CD4-positive, alpha-beta T cell treated with Interleukin-2 at 100 ng/mL for 4 hours (primary cell): ENCODE measurements at regions not wholly inside any gene's neighbourhood (a gene's known extent, or its start where the extent isn't known, plus 50 kb on each side); places are given as distances from the start of the nearest gene placed in this dataset.
"Not testable (repeated sequence)": the region's sequence is repeated elsewhere in the genome, so short reads cannot be mapped to it uniquely, and the experiment has no call there.

ENCODE experiments used
- DNase-seq: peaks from one replicate; pipeline ENCODE4 v3.0.0-alpha.2; 2020; ENCODE audit warnings: low spot score

- DNase-seq: no peak
Measured at GRCh38 chrX:150213481-150214030, 149.6 kb upstream of the MAMLD1 start.

DNA sequence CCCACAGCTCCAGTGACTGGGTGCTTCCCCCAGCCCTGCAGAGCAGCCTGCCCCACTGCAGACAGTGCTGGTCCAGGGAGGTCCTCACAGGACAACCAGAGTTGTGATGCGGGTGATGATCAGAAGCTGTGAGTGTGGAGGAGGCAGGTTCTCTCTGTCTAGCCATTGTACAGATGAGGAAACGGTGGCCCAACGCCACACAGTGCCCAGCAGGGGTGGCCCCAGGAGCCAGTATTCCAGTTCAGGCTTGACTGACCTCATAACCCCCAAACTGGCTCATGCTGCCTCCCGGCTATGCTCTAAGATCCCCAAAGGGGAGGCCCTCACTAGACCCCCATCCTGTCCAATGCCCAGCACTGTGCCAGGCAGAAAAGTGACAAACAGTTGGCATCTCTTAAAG, 147.1 kb upstream of the MAMLD1 start:
- DNase-seq: not testable (repeated sequence)

DNA sequence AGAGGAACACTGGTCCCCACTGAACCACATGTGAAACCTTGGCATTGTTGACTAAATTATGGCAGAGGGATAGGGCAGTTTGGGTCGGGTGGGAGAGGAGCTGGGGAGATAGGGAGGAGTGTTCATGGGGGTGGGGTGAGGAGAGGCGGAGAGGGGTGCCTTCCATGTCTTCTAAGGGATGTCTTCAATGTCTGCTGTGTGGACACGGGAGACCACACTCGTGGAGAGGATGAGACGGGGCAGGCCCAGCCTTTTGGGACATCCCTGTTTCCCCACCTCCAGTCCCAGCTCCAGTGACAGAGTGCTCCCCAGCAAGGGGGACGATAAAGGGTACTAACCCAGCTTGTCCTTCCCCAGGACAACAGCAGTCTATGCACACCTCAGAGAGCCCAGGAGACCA, 146.4 kb upstream of the MAMLD1 start:
- no peak for DNase-seq

GRCh38 chrX:150217609-150218008, 145.5 kb upstream of the MAMLD1 start:
- no peak for DNase-seq

DNA sequence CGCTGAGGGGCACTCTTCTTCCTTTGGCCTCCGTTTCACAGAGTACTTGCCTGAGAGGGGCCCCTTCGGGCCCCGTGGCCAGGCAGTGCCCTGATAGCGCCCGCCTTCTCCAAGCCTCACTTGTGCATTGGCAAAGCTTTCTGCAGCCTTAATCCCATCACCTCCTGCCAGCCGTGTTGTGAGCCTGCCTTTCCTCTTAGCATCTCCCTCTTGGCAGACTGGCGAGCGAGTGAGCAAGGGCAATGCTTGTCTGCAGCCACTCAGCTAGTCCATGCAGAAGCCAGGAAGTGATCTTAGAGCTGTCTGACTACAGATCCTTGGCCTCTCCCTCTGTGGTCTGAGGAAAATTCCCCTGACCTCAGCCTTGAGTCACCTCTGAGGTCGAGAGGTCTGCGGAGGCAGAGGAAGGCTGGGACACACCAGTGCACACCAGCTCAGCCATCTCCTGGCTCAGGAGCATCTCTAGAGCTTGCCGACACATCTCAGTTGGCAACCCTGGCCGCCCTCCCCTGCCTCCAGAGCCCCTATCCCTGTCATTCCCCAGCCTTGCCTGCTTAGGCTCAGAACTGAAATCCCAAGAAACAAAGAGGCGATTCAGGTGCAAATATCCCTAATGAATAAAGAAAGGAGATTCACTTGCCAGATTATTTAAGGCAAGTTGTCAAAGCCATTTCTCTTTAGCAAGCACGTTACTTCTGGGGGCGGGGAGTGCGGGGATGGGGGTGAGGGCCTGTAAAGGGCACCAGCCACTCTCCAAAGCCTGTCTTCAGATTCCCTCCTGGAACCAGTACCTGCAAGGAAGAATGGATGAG, 143.5 kb upstream of the MAMLD1 start:
- no peak for DNase-seq

DNA sequence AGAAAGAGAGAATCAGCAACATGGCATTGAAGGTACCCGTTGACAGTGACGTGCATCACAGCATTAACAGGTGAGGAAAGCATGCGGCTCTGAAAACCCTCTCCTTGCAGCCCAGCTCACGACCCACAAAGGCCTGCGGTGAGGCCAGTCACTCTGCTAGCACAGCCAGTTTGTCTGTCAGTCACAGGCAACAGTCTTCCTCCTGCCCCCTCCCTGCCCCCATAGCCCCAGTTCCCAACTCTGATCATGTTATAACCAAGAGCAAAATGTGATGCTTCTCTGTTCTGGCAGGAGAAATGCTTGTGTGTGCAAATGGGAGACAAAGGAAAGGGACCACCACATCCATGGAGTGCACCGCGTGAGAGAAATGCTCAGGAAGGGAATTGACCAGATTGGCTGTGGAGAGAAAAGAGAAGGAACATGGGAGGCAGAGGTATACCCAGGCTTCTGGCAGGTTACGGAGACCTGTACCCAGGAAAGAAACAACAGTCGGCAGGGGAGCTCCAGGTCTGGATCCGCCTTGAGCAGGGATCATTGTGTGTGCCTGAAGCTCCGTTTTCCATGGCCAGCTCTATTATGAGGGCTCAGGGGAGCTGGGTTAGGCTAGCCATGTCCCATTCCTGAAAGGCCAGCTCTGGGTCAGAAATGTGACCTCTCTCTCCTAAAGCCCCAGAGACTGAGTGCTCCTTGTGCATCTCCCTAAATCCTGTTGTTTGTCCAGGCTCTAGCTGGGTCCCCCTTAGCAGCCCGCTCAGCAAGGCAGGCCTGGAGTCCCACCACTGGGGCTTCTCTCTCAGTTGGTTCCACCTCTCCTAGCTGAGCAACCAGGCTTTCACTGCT, 139.7 kb upstream of the MAMLD1 start:
- DNase-seq: no peak

DNA sequence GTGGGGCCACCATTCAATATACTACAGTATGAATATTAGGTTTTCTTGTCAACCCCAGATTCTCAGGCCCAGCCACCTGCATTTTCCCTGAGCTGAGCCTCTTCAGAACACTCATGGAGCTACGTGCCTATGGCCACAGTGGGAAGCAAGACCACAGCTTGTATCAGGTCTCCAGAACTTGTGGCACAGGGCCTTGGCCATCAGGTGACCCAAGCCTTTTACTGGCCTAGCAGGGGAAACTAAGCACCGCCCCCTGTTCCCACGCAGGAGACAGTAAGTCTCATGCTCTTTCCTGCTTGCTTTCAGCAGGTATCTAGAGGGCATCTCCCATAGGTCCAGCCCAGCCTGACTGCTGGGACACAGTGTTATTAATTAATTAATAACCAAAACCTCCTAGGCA, 138.4 kb upstream of the MAMLD1 start:
- no peak for DNase-seq

DNA sequence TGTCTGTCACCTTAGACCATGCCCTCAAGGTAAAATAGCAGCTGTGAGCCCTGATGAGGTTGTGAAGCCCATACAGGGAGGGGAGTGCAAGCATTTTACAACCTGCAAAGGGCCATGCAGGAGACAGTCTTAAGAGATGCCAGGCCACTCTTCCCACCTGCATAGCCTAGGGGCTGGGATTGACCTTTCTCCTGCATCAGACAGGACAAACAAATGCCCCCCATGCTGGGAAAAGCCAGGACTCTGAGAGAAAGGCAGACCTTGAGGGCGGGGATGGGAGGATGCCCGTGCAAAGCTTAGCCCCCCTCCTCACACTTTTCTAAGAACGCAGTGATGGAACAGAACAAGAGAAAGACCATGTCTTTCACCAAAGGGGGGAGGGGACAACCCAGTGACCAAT, 137.9 kb upstream of the MAMLD1 start:
- no peak for DNase-seq

- no peak for DNase-seq
Measured at GRCh38 chrX:150225756-150226155, 137.4 kb upstream of the MAMLD1 start.

- DNase-seq: no peak
Measured at GRCh38 chrX:150226223-150226965, 136.7 kb upstream of the MAMLD1 start.

- no peak for DNase-seq
Measured at GRCh38 chrX:150227321-150227860, 135.7 kb upstream of the MAMLD1 start.

DNA sequence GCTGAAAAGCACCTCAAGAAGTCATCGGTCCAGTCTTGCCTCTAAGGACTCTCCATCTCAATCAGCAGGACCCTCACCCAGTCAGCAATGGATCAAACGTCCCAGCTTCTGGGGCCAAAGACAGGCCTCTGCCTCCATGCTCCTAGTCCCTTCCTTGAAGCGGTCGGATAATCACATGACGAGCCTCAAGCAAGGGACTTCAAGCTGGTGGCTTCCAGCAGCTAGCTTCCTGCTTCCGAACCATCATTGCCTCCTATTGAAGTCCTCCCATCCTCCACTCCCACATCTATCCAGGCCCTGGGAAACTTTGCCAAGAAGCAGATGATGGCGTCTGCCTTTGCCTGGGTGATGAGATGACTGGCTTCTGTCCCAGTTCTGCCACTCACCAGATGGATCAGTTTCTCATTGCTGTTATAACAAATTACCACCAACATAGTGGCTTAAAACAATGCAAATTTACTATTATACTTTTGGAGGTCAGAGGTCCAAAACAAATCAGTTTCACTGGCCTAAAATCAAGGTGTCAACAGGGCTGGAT, 135.2 kb upstream of the MAMLD1 start:
- DNase-seq: no peak

GRCh38 chrX:150228431-150228830, 134.7 kb upstream of the MAMLD1 start:
- no peak for DNase-seq

GRCh38 chrX:150229030-150229429, 134.1 kb upstream of the MAMLD1 start:
- DNase-seq: no peak

DNA sequence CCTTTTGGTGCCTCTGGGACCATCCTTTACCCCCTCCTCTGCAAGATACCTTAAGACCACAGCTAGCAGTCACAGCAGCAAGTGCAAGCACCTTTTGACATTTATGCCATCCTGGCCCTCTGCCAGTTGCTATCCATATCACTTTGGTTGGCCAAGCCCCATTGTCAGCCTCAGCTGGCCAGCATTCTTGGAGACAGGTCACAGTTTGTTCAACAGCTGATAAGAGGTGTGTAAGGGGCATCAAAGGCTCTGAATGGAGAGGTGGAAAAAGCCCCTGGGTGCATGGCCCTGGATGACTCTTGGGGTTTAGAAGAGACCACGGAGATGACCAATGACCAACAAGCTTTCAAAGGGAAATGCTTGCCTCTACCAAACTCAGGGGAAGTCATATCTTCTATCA, 133.6 kb upstream of the MAMLD1 start:
- DNase-seq: no peak

DNA sequence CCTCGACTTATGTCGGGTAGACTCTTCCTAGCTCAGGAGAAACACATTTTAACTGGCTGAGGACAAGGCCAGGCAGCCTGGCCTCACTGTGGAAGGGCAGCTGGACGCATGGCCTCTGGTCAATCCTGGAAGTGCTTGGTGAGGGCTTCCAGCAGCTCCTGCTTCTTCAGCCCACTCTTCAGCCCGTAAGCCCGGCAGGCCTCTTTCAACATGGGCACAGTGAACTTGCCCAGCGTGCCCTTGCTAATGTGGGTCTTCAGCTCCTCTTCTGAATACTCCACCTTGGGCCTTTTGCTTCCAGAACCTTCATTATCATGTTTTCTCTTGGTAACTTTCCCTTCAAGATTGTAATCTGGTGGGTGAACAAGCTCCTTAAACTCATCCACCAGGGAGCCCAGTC, 132.2 kb upstream of the MAMLD1 start:
- not testable (repeated sequence) for DNase-seq

- not testable (repeated sequence) for DNase-seq
Measured at GRCh38 chrX:150231368-150231767, 131.7 kb upstream of the MAMLD1 start.

DNA sequence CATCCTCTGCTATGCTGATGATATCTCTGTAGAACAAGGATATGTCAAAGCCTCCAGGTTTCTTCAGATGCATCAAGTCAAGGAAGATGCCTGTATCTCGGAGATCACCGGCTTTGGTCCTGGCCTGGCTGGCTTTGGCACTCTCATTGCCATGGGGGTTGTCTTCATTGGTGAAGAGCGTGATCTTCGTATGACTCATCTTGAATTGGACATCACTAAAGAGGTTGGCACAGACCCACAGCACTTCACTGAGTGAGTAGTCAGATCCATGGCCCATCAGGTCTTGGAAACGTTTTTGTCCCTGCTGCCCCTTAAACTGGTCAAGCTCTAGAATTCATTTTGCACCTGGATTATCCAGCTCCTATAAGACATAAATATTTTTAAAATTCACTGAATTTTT, 130.9 kb upstream of the MAMLD1 start:
- not testable (repeated sequence) for DNase-seq

DNA sequence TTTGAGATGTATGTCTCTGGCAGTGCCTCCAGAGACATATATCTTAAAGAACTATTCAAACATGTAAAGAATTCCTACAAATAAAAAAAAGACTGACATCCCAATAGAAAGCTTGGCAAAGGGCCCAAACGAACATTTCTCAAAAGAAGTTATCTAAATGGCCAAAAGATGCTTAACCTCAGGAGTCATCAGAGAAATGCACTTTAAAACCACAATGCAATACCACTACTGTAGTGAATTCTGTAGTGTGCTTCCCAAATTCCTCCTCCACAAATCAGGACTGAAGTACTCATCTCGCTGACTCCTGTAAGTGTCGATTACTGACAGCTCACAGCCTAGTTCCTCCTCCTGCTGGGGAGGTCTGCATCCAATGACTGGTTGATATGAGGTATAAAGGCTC, 129.0 kb upstream of the MAMLD1 start:
- no peak for DNase-seq

- no peak for DNase-seq
Measured at GRCh38 chrX:150236327-150236726, 126.8 kb upstream of the MAMLD1 start.

DNA sequence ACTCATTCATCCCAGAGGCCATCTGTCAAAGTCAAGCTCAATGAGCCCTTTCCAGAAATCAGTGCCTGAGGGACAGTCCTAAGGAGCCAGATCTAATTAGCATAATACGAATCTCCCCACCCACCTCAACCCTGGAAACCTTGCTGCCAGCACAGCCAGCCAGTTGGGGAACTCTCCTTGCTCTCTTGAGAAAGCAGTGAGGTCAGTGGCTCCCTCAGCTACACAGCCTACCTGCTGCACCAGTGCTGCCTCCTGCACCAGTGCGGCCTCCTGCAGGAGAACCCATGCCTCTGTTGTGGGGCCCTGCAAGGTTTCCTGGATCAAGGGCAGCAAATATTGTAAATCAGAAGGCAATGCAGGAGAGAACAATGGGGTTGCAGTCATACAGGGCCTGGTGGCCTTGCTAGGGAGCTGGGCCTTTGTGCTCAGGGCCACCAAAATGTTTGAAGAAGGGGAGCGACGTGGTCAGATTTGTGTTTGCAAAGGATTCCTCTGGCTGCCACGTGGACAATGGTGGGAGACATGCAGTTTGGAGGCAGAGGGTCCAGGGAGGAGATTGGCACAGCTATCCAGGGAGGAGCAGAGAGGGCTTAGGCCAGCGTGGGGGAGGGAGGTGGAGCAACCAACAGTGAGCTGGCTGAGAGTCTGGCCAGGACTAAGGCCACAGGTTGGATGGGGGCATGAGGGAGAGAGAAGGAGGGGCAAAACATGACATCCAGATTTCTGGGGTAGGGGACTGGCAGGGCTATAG, 124.3 kb upstream of the MAMLD1 start:
- no peak for DNase-seq
